K562 (cell line): ENCODE measurements at regions not wholly inside any gene's neighbourhood (a gene's known extent, or its start where the extent isn't known, plus 50 kb on each side); places are given as distances from the start of the nearest gene placed in this dataset.

Source experiments
- ATAC-seq: fragments of 200-7000 bp; cut with Tn5 transposase; 3 replicates; pipeline ENCODE4 v1.9.1; 2020; ENCODE audit warnings: moderate library complexity
- BruUV-seq: library from RNA; stranded (reverse); fragments of 400-500 nt; replicated peaks from 2 replicates; lab custom pipeline; 2021; lab: Mats Ljungman, UMichigan
- CTCF ChIA-PET: fragments of 300-600 bp; formaldehyde crosslinking; extraction: SDS; loops from one replicate; lab custom pipeline; 2021; ENCODE audit warnings: low intra/inter-chr PET ratio; lab: Yijun Ruan, JAX
- POLR2A ChIA-PET: fragments of 300-600, 350-650 bp; sonication (Branson Sonifier 250); formaldehyde crosslinking; extraction: SDS; loops from one replicate; lab custom pipeline; 2021; ENCODE audit warnings: antibody characterized with exemption, inconsistent platforms; lab: Yijun Ruan, JAX
- DNase-seq, 4 experiments: peaks; one replicate each; pipeline versions ENCODE4 v3.0.0 to v3.0.0-alpha.2; 2011 to 2018; ENCODE audit warnings: low spot score in 3 of 4, mixed read lengths in 3 of 4; ENCODE audit errors: extremely low read depth in 1 of 4
- FAIRE-seq: peaks from 2 replicates; lab custom pipeline; 2011; peaks lifted over from hg19 to GRCh38; lab: Jason Lieb, UNC
- H2AFZ ChIP-seq: 2 replicates; pipeline ENCODE4 v1.6.0; 2011; ENCODE audit warnings: low read depth, low read length, control low read depth, inconsistent platforms
- H3K27ac ChIP-seq: fragments of 200-600 bp; 3 replicates; pipeline ENCODE4 v1.8.0; 2011; ENCODE audit warnings: low read depth, mild to moderate bottlenecking, control low read depth, inconsistent platforms, low read length, moderate library complexity, mixed read lengths; ENCODE audit errors: extremely low read depth
- H3K27me3 ChIP-seq, 2 experiments: fragments of 300-600 bp in 1 of 2; 2 replicates in 1 of 2; 3 replicates in 1 of 2; pipeline versions ENCODE4 v1.6.0 to v1.8.0; 2011; ENCODE audit warnings: inconsistent platforms in 2 of 2, low read length in 2 of 2, mild to moderate bottlenecking in 1 of 2, mixed read lengths in 1 of 2, moderate library complexity in 1 of 2; ENCODE audit not compliant: control insufficient read depth in 2 of 2, insufficient read depth in 2 of 2
- H3K36me3 ChIP-seq: fragments of 300-600 bp; 3 replicates; pipeline ENCODE4 v1.8.0; 2011; ENCODE audit warnings: mild to moderate bottlenecking, low read length, inconsistent platforms; ENCODE audit not compliant: control insufficient read depth, insufficient read depth
- H3K4me1 ChIP-seq, 2 experiments: fragments of 200-600 bp in 1 of 2; replicated peaks in 1 of 2; 2 replicates in 1 of 2; 3 replicates in 1 of 2; pipeline versions ENCODE4 v1.5.1 to v1.8.0; 2011; ENCODE audit warnings: inconsistent platforms in 2 of 2, low read length in 2 of 2, mild to moderate bottlenecking in 1 of 2, mixed read lengths in 1 of 2, moderate library complexity in 1 of 2; ENCODE audit not compliant: control insufficient read depth in 2 of 2, insufficient read depth in 2 of 2
- H3K4me2 ChIP-seq: 2 replicates; pipeline ENCODE4 v1.6.1; 2011; ENCODE audit warnings: low read length, control low read depth, inconsistent platforms, mixed read lengths; ENCODE audit not compliant: insufficient read depth
- H3K4me3 ChIP-seq: fragments of 200-600 bp; sonication (generic), shearing (Covaris generic); 2 replicates; pipeline ENCODE4 v1.5.1; 2016; ENCODE audit warnings: control low read depth, inconsistent platforms
- H3K79me2 ChIP-seq: fragments of 200-600 bp; 3 replicates; pipeline ENCODE4 v1.8.0; 2011; ENCODE audit warnings: low read length, inconsistent platforms; ENCODE audit not compliant: control insufficient read depth, insufficient read depth
- H3K9ac ChIP-seq, 2 experiments: 2 replicates each; pipeline versions ENCODE4 v1.6.0 to v1.6.1; 2011; ENCODE audit warnings: low read depth in 2 of 2, low read length in 2 of 2, control low read depth in 1 of 2, inconsistent platforms in 1 of 2, mild to moderate bottlenecking in 1 of 2, mixed read lengths in 1 of 2; ENCODE audit not compliant: insufficient read depth in 1 of 2
- H3K9me1 ChIP-seq: one replicate; pipeline ENCODE4 v1.6.0; 2011; ENCODE audit warnings: inconsistent platforms, mild to moderate bottlenecking, low read length, moderate library complexity; ENCODE audit not compliant: control insufficient read depth, insufficient read depth
- H3K9me3 ChIP-seq: replicated peaks from 2 replicates; pipeline ENCODE4 v1.5.1; 2011; ENCODE audit warnings: low read depth, low read length, inconsistent platforms; ENCODE audit not compliant: control insufficient read depth, insufficient read depth
- H4K20me1 ChIP-seq: replicated peaks from 2 replicates; pipeline ENCODE4 v1.6.1; 2011; ENCODE audit warnings: low read length, inconsistent platforms, mixed read lengths; ENCODE audit not compliant: control insufficient read depth, insufficient read depth
- DNMT1 ChIP-seq: fragments of 450-650 bp; IDR thresholded peaks from 2 replicates; pipeline ENCODE4 v1.6.1; 2016; ENCODE audit warnings: antibody characterized with exemption, mild to moderate bottlenecking
- FOXJ3 ChIP-seq: sonication (generic); formaldehyde crosslinking; IDR thresholded peaks from 2 replicates; pipeline ENCODE4 v1.4.0; 2020; ENCODE audit warnings: mild to moderate bottlenecking, missing genetic modification reagents
- HDAC1 ChIP-seq, 2 experiments: fragments of 450-650 bp; IDR thresholded peaks; 2 replicates each; pipeline ENCODE4 v1.6.1; 2016 to 2017; ENCODE audit warnings: inconsistent platforms in 1 of 2, mild to moderate bottlenecking in 1 of 2, moderate library complexity in 1 of 2
- KLF1 ChIP-seq: fragments of 450-650 bp; IDR thresholded peaks from 2 replicates; pipeline ENCODE4 v1.6.1; 2016; ENCODE audit warnings: missing genetic modification characterization, missing compliant biosample characterization
- MCM7 ChIP-seq, 2 experiments: fragments of 450-650 bp; IDR thresholded peaks; 2 replicates each; pipeline ENCODE4 v1.6.1; 2016 to 2018
- NFXL1 ChIP-seq: fragments of 450-650 bp; formaldehyde crosslinking; IDR thresholded peaks from 2 replicates; pipeline ENCODE4 v1.4.0; 2021; ENCODE audit warnings: mild to moderate bottlenecking
- ZFPM2 ChIP-seq: fragments of 250-450 bp; sonication (Bioruptor Pico); IDR thresholded peaks from 2 replicates; pipeline ENCODE4 v1.5.1; 2022; ENCODE audit warnings: mild to moderate bottlenecking
- ZNF586 ChIP-seq: fragments of 450-650 bp; formaldehyde crosslinking; conservative IDR thresholded peaks from 2 replicates; pipeline ENCODE4 v1.4.0; 2020; ENCODE audit warnings: mild to moderate bottlenecking, moderate library complexity
- WGBS: fragments of 100-300 bp; shearing (Covaris generic); methylation state at CpG from one replicate; pipeline ENCODE4 v1.1.6; 2016; ENCODE audit warnings: low coverage, mixed read lengths; ENCODE audit not compliant: insufficient coverage; ENCODE audit errors: missing lambda C conversion rate; 5-methylcytosine and 5-hydroxymethylcytosine counted together
- in situ Hi-C: fragments of 300-500 bp; cut with MboI; formaldehyde crosslinking; loops from 4 replicates; pipeline ENCODE4 v1.15.0; 2018; ENCODE audit warnings: inconsistent platforms, mixed read lengths
- intact Hi-C: fragments of 100-400 bp; cut with micrococcal nuclease; formaldehyde crosslinking; loops from 2 replicates; pipeline ENCODE4 v1.14.2; 2022
- TF ChIP-seq, protein P1 (sequence below), 3 experiments: fragments of 200-800 bp in 1 of 3; sonication (Bioruptor generic) in 1 of 3; sonication (generic) in 1 of 3; formaldehyde crosslinking in 1 of 3; IDR thresholded peaks; 2 replicates each; pipeline versions ENCODE4 v1.6.1 to v1.8.0; 2016 to 2022; ENCODE audit warnings: mild to moderate bottlenecking in 2 of 3, missing compliant biosample characterization in 2 of 3, missing genetic modification characterization in 2 of 3, missing genetic modification reagents in 1 of 3
- TF ChIP-seq, protein P2 (sequence below): sonication (generic); formaldehyde crosslinking; IDR thresholded peaks from 2 replicates; pipeline ENCODE4 v1.8.1; 2023; ENCODE audit warnings: mild to moderate bottlenecking, missing genetic modification reagents
- TF ChIP-seq, protein P3 (sequence below), 3 experiments: fragments of 200-800 bp in 1 of 3; fragments of 250-450 bp in 1 of 3; fragments of 450-650 bp in 1 of 3; sonication (Bioruptor Pico) in 1 of 3; sonication (Bioruptor generic) in 1 of 3; formaldehyde crosslinking in 1 of 3; IDR thresholded peaks; 2 replicates each; pipeline versions ENCODE4 v1.6.1 to v1.8.0; 2016 to 2022; ENCODE audit warnings: mild to moderate bottlenecking in 2 of 3, missing genetic modification characterization in 2 of 3, missing compliant biosample characterization in 1 of 3, moderate library complexity in 1 of 3
- TF ChIP-seq, protein P4 (sequence below): fragments of 250-450 bp; sonication (Bioruptor Pico); IDR thresholded peaks from 2 replicates; pipeline ENCODE4 v1.5.0; 2020; ENCODE audit warnings: mild to moderate bottlenecking

DNA sequence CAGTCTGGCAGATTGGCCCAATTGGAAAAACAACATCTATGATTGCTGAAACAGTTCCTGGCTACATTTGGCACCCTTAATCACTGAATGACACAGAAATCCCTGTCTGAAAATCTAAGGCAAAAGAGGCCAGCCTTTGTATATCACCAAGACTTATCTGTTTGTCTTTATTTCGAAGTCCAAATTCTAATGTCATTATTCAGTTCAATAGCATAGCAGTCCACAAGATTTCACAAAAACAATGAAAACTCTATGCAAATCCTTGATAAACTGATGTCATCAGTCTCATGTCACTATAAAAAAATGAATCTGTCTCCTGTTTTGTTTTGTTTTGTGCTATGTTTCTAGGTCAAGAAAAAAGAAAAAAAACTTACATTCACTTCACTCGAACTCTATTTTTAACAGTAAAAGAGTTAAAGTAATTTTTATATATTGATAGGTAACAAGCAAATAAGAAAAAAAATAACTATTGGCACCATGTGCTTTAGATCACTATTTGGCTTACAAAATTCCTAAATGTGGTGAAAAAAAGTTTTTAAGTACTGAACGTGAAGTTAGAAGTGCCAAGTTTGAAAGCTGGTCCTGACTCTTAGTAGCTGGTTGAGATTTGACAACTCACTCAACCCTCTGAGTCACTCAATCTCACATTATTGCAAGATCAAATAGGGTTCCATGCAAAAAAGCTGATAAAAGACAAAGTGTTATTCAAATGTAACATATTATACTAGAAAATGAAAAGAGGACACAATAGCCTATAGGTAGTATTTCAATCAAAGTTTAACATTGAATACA lies 359.3 kb downstream of the IRS1 start:
- WGBS: 0% methylated on average over 2 of the region's 3 CpGs
- FAIRE-seq: no peak
- no peak overlapping the region for H3K4me3 ChIP-seq
- TF ChIP-seq ZNF586 (no peak), HDAC1 (IDR thresholded peaks at IDR 0.05) (no peak), MCM7 (IDR thresholded peaks at IDR 0.05) (no peak), ZFPM2 (CRISPR knock-in tag) (no peak), FOXJ3 (CRISPR knock-in tag) (no peak), KLF1 (no peak), NFXL1 (CRISPR knock-in tag) (no peak), DNMT1 (no peak)
- TF ChIP-seq, protein P1, sequence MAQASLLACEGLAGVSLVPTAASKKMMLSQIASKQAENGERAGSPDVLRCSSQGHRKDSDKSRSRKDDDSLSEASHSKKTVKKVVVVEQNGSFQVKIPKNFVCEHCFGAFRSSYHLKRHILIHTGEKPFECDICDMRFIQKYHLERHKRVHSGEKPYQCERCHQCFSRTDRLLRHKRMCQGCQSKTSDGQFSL (CRISPR knock-in tag; IDR thresholded peaks at IDR 0.05): no peak
- TF ChIP-seq, protein P1 (tag; IDR thresholded peaks at IDR 0.05): no peak
- TF ChIP-seq, protein P2, sequence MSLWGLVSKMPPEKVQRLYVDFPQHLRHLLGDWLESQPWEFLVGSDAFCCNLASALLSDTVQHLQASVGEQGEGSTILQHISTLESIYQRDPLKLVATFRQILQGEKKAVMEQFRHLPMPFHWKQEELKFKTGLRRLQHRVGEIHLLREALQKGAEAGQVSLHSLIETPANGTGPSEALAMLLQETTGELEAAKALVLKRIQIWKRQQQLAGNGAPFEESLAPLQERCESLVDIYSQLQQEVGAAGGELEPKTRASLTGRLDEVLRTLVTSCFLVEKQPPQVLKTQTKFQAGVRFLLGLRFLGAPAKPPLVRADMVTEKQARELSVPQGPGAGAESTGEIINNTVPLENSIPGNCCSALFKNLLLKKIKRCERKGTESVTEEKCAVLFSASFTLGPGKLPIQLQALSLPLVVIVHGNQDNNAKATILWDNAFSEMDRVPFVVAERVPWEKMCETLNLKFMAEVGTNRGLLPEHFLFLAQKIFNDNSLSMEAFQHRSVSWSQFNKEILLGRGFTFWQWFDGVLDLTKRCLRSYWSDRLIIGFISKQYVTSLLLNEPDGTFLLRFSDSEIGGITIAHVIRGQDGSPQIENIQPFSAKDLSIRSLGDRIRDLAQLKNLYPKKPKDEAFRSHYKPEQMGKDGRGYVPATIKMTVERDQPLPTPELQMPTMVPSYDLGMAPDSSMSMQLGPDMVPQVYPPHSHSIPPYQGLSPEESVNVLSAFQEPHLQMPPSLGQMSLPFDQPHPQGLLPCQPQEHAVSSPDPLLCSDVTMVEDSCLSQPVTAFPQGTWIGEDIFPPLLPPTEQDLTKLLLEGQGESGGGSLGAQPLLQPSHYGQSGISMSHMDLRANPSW (CRISPR knock-in tag): no peak
- TF ChIP-seq, protein P3, sequence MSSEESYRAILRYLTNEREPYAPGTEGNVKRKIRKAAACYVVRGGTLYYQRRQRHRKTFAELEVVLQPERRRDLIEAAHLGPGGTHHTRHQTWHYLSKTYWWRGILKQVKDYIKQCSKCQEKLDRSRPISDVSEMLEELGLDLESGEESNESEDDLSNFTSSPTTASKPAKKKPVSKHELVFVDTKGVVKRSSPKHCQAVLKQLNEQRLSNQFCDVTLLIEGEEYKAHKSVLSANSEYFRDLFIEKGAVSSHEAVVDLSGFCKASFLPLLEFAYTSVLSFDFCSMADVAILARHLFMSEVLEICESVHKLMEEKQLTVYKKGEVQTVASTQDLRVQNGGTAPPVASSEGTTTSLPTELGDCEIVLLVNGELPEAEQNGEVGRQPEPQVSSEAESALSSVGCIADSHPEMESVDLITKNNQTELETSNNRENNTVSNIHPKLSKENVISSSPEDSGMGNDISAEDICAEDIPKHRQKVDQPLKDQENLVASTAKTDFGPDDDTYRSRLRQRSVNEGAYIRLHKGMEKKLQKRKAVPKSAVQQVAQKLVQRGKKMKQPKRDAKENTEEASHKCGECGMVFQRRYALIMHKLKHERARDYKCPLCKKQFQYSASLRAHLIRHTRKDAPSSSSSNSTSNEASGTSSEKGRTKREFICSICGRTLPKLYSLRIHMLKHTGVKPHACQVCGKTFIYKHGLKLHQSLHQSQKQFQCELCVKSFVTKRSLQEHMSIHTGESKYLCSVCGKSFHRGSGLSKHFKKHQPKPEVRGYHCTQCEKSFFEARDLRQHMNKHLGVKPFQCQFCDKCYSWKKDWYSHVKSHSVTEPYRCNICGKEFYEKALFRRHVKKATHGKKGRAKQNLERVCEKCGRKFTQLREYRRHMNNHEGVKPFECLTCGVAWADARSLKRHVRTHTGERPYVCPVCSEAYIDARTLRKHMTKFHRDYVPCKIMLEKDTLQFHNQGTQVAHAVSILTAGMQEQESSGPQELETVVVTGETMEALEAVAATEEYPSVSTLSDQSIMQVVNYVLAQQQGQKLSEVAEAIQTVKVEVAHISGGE (CRISPR knock-in tag; IDR thresholded peaks at IDR 0.05): no peak
- TF ChIP-seq, protein P4, sequence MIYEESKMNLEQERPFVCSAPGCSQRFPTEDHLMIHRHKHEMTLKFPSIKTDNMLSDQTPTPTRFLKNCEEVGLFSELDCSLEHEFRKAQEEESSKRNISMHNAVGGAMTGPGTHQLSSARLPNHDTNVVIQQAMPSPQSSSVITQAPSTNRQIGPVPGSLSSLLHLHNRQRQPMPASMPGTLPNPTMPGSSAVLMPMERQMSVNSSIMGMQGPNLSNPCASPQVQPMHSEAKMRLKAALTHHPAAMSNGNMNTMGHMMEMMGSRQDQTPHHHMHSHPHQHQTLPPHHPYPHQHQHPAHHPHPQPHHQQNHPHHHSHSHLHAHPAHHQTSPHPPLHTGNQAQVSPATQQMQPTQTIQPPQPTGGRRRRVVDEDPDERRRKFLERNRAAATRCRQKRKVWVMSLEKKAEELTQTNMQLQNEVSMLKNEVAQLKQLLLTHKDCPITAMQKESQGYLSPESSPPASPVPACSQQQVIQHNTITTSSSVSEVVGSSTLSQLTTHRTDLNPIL: no peak

More for the DNA sequence above, 359.3 kb downstream of the IRS1 start:
- Histone ChIP-seq H3K9me3 (0 out of 2 replicates have a peak, but pooled peaks cover 1% of the 10 kb centered on the region), H3K4me2 (no peak overlapping the region), H3K9ac (no peak overlapping the region), H3K4me1 (no peaks in the 10 kb centered on the region), H3K79me2 (no peaks in the 10 kb centered on the region), H3K36me3 (no peaks in the 10 kb centered on the region), H3K27me3 (no peaks in the 10 kb centered on the region), H2AFZ (no peak overlapping the region), H4K20me1 (no peaks in the 10 kb centered on the region), H3K27ac (no peak overlapping the region), H3K9me1 (no peaks in the 10 kb centered on the region)
- ChIA-PET CTCF (no interaction called here), POLR2A (no interaction called here)
- DNase-seq (no peak), ATAC-seq (no peak)
- BruUV-seq: no TSS peak
- in situ Hi-C loops (no loop called here), intact Hi-C loops (no loop called here)
